ENCODE measurements at regions not wholly inside any gene's neighbourhood (a gene's known extent, or its start where the extent isn't known, plus 50 kb on each side); places are given as distances from the start of the nearest gene placed in this dataset.
"Not testable (repeated sequence)": the region's sequence is repeated elsewhere in the genome, so short reads cannot be mapped to it uniquely, and the experiment has no call there.

GRCh38 chr7:108657140-108657726, 87.6 kb downstream of the DNAJB9 start:
- not testable (repeated sequence) for TF ChIP-seq ATF3 (IDR thresholded peaks at IDR 0.05; ENCODE audit: borderline replicate concordance, extremely low read depth, low read depth, low read length); MEF2B (IDR thresholded peaks at IDR 0.05; ENCODE audit: partially characterized antibody, poor library complexity, severe bottlenecking); EP300 (IDR thresholded peaks at IDR 0.05; ENCODE audit: borderline replicate concordance in 1 of 2, control insufficient read depth in 1 of 2, low read depth in 2 of 2, low read length in 2 of 2)
